Endodermal cell (in vitro differentiated cells): ENCODE measurements at regions not wholly inside any gene's neighbourhood (a gene's known extent, or its start where the extent isn't known, plus 50 kb on each side); places are given as distances from the start of the nearest gene placed in this dataset.
"Not testable (repeated sequence)": the region's sequence is repeated elsewhere in the genome, so short reads cannot be mapped to it uniquely, and the experiment has no call there.

Experiments
- DNase-seq: peaks from one replicate; pipeline ENCODE4 v3.0.0-alpha.2; 2017
- H3K27ac ChIP-seq: 2 replicates; pipeline ENCODE4 v1.5.1; 2013; ENCODE audit warnings: mild to moderate bottlenecking, low read depth, low read length, moderate library complexity
- H3K27me3 ChIP-seq: 2 replicates; pipeline ENCODE4 v1.6.1; 2013; ENCODE audit warnings: mild to moderate bottlenecking, low read length, moderate library complexity; ENCODE audit not compliant: insufficient read depth, control insufficient read depth, poor library complexity, severe bottlenecking
- H3K36me3 ChIP-seq: 2 replicates; pipeline ENCODE4 v1.7.0; 2013; ENCODE audit warnings: mild to moderate bottlenecking, low read length, moderate library complexity; ENCODE audit not compliant: control insufficient read depth, insufficient read depth
- H3K4me1 ChIP-seq: one replicate; pipeline ENCODE4 v1.7.0; 2013; ENCODE audit warnings: low read length; ENCODE audit not compliant: control insufficient read depth, insufficient read depth
- H3K4me3 ChIP-seq: 2 replicates; pipeline ENCODE4 v1.5.1; 2013; ENCODE audit warnings: mild to moderate bottlenecking, low read length, moderate library complexity
- H3K9ac ChIP-seq: 2 replicates; pipeline ENCODE4 v1.6.1; 2013; ENCODE audit warnings: mild to moderate bottlenecking, low read length, moderate library complexity; ENCODE audit not compliant: poor library complexity, severe bottlenecking; ENCODE audit errors: extremely low read depth
- H3K9me3 ChIP-seq: 2 replicates; pipeline ENCODE4 v1.6.1; 2013; ENCODE audit warnings: mild to moderate bottlenecking, low read length, moderate library complexity; ENCODE audit not compliant: control insufficient read depth
- H3K27ac Mint-ChIP-seq: 2 replicates; pipeline ENCODE4 v1.8.0; 2020; ENCODE audit warnings: mixed read lengths
- H3K27me3 Mint-ChIP-seq: 2 replicates; pipeline ENCODE4 v1.8.0; 2021; ENCODE audit warnings: mild to moderate bottlenecking, mixed read lengths; ENCODE audit not compliant: insufficient read depth
- H3K36me3 Mint-ChIP-seq: 2 replicates; pipeline ENCODE4 v1.8.0; 2020; ENCODE audit warnings: low read depth, mixed read lengths
- H3K4me1 Mint-ChIP-seq: 2 replicates; pipeline ENCODE4 v1.8.0; 2020; ENCODE audit warnings: mixed read lengths
- H3K4me3 Mint-ChIP-seq: 2 replicates; pipeline ENCODE4 v1.8.0; 2020; ENCODE audit warnings: mild to moderate bottlenecking, moderate library complexity, mixed read lengths
- H3K9me3 Mint-ChIP-seq: 2 replicates; pipeline ENCODE4 v1.8.0; 2020; ENCODE audit warnings: mild to moderate bottlenecking, mixed read lengths
- WGBS, 2 experiments: methylation state at CpG; one replicate each; pipeline versions ENCODE4 v1.1.5 to v1.1.7; 2013; ENCODE audit warnings: missing lambda C conversion rate in 2 of 2, mixed read lengths in 1 of 2; ENCODE audit not compliant: insufficient coverage in 1 of 2, insufficient read length in 1 of 2; 5-methylcytosine and 5-hydroxymethylcytosine counted together
- TF ChIP-seq, protein P1 (sequence below): fragments of 200-600 bp; sonication (generic); conservative IDR thresholded peaks from 2 replicates; pipeline ENCODE4 v1.5.0; 2021; ENCODE audit warnings: antibody characterized with exemption, mild to moderate bottlenecking

GRCh38 chr14:25444381-25444780 is 394.4 kb upstream of the STXBP6 start:
- H3K4me3 ChIP-seq, result no peak overlapping the region
- Mint-ChIP-seq H3K9me3 (no peaks in the 10 kb centered on the region), H3K27me3 (no peaks in the 10 kb centered on the region), H3K36me3 (no peaks in the 10 kb centered on the region), H3K4me1 (no peaks in the 10 kb centered on the region), H3K4me3 (no peak overlapping the region), H3K27ac (no peak overlapping the region)
- H3K9ac ChIP-seq, result no peak overlapping the region
- no peaks in the 10 kb centered on the region for H3K27me3 ChIP-seq
- no peaks in the 10 kb centered on the region for H3K36me3 ChIP-seq
- no peaks in the 10 kb centered on the region for H3K4me1 ChIP-seq
- TF ChIP-seq, protein P1, sequence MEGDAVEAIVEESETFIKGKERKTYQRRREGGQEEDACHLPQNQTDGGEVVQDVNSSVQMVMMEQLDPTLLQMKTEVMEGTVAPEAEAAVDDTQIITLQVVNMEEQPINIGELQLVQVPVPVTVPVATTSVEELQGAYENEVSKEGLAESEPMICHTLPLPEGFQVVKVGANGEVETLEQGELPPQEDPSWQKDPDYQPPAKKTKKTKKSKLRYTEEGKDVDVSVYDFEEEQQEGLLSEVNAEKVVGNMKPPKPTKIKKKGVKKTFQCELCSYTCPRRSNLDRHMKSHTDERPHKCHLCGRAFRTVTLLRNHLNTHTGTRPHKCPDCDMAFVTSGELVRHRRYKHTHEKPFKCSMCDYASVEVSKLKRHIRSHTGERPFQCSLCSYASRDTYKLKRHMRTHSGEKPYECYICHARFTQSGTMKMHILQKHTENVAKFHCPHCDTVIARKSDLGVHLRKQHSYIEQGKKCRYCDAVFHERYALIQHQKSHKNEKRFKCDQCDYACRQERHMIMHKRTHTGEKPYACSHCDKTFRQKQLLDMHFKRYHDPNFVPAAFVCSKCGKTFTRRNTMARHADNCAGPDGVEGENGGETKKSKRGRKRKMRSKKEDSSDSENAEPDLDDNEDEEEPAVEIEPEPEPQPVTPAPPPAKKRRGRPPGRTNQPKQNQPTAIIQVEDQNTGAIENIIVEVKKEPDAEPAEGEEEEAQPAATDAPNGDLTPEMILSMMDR, result no peak
- H3K9me3 ChIP-seq, result no peaks in the 10 kb centered on the region
- 93% methylated on average over 1 of the region's 2 CpGs; no CpG with 5 or more reads in 1 of the 2 experiments for WGBS, 2 experiments
- DNase-seq, result no peak
- no peak overlapping the region for H3K27ac ChIP-seq

- WGBS, 2 experiments, result 93 to 100% methylated on average over 1 to 2 of the region's 2 CpGs
- not testable (repeated sequence) for DNase-seq, H3K9me3 Mint-ChIP-seq, H3K9me3 ChIP-seq, H3K4me3 Mint-ChIP-seq, H3K4me1 Mint-ChIP-seq, H3K27ac Mint-ChIP-seq, H3K9ac ChIP-seq, H3K36me3 ChIP-seq, H3K4me1 ChIP-seq, H3K27ac ChIP-seq, H3K27me3 Mint-ChIP-seq, H3K4me3 ChIP-seq, H3K27me3 ChIP-seq, H3K36me3 Mint-ChIP-seq
Observed at GRCh38 chr14:25440382-25440781, 390.4 kb upstream of the STXBP6 start.

GRCh38 chr14:25436906-25437305 is 387.0 kb upstream of the STXBP6 start:
- Histone ChIP-seq H3K27me3 (no peaks in the 10 kb centered on the region), H3K4me1 (no peaks in the 10 kb centered on the region), H3K9me3 (no peaks in the 10 kb centered on the region), H3K4me3 (no peak overlapping the region), H3K9ac (no peak overlapping the region), H3K27ac (no peak overlapping the region), H3K36me3 (no peaks in the 10 kb centered on the region)
- TF ChIP-seq, protein P1, result no peak
- no peaks in the 10 kb centered on the region for H3K27me3 Mint-ChIP-seq
- peaks cover 13% of the 10 kb centered on the region for H3K9me3 Mint-ChIP-seq
- no peak overlapping the region for H3K27ac Mint-ChIP-seq
- no peak overlapping the region for H3K4me3 Mint-ChIP-seq
- no peaks in the 10 kb centered on the region for H3K36me3 Mint-ChIP-seq
- no peaks in the 10 kb centered on the region for H3K4me1 Mint-ChIP-seq
- no peak for DNase-seq

DNA sequence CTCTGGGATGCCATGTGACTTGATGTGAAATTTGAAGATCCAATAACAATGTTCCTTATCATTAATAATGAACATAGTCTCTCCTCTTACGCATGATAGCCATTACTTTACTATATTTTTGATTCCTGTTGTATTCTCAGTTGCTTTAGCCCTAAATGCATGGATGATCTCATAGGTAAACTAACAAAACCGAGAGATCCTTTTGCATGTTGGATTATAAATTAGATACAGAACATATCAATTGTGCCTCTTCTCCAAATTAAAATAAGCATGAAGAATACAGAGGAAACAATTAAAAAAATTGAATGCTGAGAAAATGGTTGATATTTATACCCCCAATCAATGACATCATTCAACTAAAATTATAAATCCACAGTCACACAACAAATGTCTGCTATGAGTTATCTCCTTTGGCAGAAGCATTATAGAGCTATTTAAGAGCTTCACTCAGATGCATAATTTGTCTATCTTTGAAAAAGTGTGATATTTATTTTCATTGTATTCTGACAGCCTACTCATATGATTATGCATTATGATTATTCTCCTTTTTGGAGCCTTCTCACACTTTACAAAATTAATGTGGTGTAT is 386.4 kb upstream of the STXBP6 start:
- no peak overlapping the region for H3K4me3 ChIP-seq
- no peaks in the 10 kb centered on the region for H3K27me3 ChIP-seq
- H3K36me3 ChIP-seq, result no peaks in the 10 kb centered on the region
- no peak overlapping the region for H3K27ac ChIP-seq
- H3K27ac Mint-ChIP-seq, result no peak overlapping the region
- WGBS, 2 experiments, result 91 to 100% methylated on average over 1 of the region's 2 CpGs
- H3K9me3 Mint-ChIP-seq, result peaks cover 13% of the 10 kb centered on the region
- no peaks in the 10 kb centered on the region for H3K9me3 ChIP-seq
- H3K36me3 Mint-ChIP-seq, result no peaks in the 10 kb centered on the region
- TF ChIP-seq, protein P1, result no peak
- H3K4me1 Mint-ChIP-seq, result no peaks in the 10 kb centered on the region
- H3K27me3 Mint-ChIP-seq, result no peaks in the 10 kb centered on the region
- no peak overlapping the region for H3K9ac ChIP-seq
- no peak for DNase-seq
- no peak overlapping the region for H3K4me3 Mint-ChIP-seq
- no peaks in the 10 kb centered on the region for H3K4me1 ChIP-seq
